ENCODE measurements at regions not wholly inside any gene's neighbourhood (a gene's known extent, or its start where the extent isn't known, plus 50 kb on each side); places are given as distances from the start of the nearest gene placed in this dataset.

DNA sequence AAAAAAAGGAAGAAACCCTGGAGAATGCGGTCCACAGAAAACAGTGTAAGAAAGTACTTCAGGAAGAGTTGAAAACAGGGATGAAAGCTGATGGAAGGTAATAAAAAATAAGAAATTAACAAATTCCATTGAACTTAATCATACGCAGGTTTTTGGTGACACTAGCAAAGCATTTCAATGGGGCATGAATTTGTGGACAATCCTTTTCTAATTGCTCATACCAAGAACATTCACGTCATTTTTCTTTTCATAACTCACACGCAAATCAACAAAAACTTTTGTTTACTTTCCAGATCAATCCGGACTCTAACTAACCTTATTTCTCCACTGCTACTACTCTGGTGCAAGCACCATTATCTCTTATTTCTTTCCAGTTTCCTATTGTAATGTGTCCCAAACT, 1195.0 kb downstream of the SLITRK5 start:
- peak; percentile 41 for DNase-seq (ENCODE audit: low read depth)

DNA sequence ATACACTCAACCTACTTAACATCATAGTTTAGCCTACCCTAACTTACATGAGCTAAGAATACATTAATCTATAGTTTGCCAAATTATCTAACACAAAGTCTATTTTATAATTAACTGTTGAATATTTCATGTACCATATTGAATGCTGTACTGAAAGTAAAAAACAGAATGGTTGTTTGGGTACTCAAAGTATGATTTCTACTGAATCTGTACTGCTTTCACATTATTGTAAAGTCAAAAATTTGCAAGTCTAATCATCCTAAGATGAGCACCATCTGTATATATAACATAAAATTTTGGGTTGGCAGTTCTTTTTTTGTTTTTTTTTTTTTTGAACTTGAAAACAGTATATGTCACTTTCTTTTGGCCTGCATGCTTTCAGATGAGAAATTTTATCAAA, 1212.6 kb downstream of the SLITRK5 start:
- no peak for DNase-seq (ENCODE audit: low read depth)

DNA sequence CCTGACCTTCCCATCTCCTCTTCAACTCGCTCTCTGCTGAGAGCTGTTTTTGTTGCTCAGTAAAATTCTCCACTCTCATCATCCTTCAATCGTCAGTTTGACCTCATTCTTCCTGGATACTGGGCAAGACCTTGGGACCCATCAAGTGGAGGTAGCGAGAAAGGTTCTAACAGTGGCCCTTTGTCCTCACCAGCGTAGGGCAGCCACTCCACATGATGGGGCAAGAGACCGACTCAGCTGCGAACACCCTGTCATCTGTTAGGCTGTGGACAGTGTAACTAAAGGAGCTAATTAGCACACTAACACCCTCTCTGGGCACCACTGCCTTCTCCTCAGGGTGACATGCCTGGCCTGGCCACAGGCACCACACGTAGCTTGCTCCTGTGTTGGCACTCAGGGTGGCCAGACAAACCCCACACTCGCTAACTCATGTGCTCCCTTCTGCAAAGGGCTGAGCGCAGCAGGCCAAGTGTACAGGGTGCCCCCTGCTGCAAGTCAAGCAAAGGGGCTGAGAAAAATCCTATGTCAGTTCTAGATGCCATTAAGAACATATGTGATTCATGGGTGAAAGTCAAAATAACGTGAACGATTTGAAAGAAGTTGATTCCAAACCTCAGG, 1216.0 kb downstream of the SLITRK5 start:
- peak; percentile 23 for DNase-seq (ENCODE audit: low read depth)

DNA sequence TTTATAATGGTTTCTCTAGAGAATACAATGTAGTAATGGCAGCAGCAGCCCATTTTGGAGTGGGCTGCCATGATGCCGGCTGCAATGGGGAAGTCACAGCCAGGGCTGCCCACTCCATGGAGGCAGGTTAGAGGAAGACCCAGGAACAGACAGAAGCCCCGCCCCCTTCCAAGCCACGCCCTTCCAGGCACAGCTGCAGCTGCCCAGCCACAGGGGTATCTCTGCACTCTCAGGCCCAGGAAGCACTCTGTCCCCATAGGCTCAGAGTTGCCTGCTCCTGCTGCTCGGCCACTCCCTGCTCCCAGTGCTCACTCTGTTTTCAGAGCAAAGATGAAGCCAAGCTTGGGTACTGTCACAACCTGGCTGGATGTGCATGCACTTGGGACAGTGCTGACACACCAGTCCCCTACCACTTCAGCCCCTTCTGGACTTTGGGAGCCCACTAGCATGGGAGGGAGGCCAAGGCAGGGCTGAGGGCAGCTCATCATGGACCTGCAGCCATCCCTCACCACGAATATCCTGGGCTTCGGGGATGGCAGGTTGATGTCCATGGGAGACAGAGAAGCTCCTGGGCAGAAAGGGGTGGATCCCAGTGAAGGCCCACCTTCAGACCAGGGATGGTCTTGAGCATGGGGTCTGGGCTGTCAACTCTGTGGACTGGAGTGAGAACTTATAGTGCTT, 1224.2 kb downstream of the SLITRK5 start:
- no peak for DNase-seq (ENCODE audit: low read depth)

DNA sequence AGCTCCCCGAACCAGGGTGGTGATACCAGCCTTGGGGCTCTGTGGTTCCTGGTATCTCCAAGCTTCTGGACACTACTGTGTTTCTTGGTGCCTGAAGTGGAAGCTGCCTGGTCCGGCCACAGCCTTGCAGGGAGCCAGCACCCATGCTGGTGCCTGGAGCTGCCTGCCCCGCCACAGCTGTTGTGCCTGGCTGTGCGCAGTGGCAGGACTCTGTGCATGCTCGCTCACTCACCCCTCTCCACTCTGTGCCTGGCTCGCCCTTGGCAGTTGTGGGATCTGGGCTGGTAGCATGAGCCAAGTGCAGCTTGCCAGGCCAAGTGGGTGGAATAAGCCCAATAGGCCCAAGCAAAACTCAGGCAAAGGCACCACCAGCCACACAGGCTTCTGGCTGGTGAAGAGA, 1225.3 kb downstream of the SLITRK5 start:
- no peak for DNase-seq (ENCODE audit: low read depth)

DNA sequence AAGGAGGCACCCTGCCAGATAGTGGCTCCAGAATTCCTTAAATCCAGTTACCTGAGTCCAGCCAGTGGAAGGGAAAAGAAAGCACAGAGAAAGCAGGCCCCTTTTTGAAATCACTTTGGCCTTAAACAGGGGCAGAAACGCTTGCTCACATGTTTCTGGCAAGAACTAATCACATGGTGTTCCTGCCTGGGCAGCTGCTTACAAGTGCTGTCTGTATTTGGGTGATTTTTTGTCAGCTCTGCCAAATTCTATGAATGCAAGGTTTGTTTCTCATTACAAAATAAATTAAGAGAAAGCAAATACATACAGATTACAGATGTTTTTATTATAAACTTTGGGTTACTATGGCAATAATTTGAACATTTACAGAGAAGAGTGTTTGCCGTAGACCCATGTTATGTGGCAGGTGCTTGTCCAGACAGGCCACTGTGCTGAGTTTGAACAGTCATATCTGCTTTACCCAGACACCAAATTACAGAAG, 1237.8 kb downstream of the SLITRK5 start:
- DNase-seq (ENCODE audit: low read depth), result no peak

DNA sequence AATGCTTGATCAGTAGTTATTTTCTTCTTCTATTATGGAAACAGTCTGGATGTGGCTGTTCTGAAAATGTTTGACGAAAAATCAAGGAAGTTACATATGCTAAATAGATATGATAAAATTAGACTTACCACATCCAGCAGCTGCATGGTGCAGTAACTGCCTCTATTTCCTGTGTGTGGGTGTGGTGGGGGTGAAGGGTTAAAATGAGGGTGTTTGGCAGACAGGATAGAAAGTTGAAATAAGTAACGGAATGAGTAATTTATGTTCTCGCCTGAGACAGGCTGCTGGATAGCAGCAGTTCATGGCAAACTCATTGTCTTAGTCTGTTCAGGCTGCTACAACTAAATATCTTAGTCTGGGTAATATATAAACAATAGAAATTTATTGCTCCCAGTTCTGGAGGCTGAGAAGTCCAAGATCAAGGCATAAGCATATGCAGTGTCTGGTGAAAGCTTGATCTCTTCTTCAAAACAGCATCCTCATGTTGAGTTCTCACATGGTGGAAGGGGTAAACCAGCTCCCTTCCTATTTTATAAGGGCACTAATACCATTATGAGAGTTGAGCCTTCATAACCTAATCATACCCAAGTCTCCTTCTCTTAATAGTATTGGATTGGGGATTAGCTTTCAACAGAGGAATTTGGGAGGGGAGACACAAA, 1248.9 kb downstream of the SLITRK5 start:
- DNase-seq (ENCODE audit: low read depth), result no peak

DNA sequence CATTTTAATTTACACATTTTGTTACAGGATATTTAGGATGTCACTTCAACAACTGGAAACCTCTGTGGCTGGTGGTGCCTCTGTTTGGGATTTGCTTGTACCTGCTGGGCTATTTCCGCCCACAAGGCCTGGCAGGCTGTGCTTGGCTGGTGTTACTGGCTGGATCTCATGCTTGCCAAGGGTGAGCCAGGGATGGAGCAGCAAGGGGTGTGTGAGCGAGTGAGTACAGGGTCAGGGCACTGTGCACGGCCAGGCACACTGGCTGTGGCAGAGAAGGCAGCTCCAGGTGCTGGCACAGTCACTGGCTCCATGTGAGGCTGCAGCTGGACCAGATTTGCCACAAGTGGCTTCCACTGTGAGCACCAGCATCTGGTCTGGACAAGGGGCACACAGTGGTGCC, 1254.8 kb downstream of the SLITRK5 start:
- DNase-seq (ENCODE audit: low read depth), result no peak

DNA sequence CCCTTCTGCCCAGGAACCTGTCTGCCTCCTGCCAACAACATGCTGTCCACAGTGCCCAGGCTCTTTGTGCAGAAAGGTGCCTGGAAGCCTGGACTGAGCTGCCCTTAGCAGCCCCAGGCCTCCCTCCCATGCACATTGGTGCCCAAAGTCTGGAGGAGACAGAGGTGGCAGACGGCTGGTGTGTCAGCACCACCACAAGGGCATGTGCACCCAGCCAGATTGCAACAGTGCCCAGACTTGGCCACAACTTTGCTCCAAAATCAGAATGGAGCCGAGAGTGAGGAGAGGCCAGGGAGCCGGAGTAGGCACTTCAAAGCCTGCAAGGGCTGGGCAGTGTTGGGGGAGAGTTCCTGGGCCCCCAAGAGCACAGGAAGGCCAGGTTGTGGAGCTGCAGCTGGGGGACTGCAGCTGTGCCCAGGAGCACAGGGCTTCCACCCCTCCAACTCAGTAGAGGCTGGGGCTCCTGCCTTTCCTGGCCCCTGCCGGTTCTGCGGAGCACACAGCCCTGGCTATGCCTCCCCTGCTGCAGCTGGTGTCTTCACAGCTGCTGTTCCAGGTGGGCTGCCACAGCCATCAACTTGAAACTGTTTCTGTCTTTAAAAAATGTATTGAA, 1255.8 kb downstream of the SLITRK5 start:
- no peak for DNase-seq (ENCODE audit: low read depth)

DNA sequence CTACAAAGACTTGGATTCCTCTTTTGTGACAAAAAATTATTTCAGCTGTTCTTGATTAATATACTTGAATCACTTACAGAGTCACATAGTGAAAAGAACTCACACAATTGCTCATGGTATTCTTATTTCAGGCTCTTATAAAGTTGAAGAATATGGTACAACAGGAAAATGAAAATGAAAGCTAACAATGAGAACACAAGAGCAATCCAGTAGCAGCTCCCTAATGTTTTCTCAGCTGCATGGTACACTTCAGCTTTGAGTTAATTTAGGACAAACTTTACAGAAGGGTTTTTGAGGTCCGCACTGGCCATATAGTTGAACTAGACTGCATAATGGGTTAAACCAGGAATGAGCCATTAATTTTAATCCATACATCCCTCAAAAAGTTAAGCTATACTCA, 1261.8 kb downstream of the SLITRK5 start:
- DNase-seq (ENCODE audit: low read depth), result peak; percentile 45

DNA sequence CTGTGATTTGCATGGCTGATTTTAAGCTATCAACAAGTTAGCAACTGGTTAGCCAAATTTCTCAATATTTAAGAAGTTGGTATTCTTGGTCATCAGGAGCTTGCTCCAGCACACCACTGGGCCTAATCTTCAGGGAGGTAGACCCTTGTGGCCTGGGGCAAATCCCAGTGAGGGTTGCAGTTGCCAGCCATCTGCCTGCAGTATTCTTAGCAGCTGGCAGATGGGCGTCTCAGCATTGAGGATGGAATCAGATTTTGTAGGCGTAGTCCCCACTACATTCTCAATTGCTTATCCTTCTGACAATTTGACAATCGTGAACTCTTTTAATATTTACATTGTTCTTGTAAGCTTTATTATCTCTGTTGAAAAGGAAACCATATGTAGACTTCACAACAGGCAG, 1266.2 kb downstream of the SLITRK5 start:
- no peak for DNase-seq (ENCODE audit: low read depth)

DNA sequence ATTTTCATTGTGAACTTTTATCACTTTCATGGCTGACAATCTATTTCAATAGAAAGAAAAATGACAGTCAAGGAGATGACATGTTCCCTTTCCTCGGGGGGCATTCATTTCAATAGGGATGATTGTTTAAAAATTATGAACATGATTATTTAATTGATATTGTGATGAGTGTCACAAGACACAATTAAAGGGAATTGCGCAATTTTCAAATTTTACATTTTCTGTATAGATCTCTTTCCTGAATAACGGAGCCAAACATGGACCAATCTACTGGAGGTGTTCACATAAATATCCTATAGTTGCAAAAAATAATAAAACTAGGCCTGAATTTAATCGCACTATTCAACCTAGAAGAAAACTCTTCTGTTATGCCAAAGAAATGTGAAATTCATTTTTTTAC, 1274.6 kb downstream of the SLITRK5 start:
- DNase-seq (ENCODE audit: low read depth), result no peak

DNA sequence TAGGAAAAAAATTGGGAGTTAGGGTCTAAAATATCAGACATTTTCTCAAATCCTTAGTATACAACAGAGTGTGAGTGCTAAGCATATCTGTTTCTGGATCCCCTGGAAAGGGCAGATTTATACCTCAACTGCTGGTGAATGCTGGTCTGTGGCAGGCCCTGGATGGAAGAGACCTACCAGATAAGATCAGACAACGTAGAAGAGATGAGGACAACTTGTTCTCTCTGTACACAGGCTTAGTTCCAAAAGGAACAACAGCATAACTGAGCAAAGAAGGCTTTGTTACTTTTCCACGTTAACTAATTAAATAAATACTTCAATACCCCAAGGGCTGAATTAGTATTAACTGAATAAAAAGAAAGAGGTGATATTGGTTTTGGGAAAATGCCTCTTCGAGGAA, 1277.3 kb downstream of the SLITRK5 start:
- DNase-seq (ENCODE audit: low read depth), result no peak

DNA sequence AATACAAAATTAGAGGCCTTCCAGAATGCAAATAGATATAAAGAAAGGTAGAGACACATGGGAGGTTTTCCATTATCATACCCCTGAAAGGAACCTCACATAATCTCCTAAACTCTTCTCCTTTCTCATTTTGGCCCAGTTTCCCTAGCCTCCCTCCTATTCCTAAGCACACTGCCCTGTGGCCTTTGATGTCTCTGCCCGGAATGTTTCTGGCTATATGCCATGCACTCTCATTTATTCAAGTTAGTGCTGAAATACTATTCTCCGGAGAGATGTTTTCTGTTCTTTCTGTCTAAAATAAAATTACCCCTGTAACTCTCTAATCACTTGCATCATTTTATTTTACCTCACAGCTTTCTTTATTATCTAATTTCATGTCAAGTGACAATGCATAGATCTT, 1287.7 kb downstream of the SLITRK5 start:
- no peak for DNase-seq (ENCODE audit: low read depth)

DNA sequence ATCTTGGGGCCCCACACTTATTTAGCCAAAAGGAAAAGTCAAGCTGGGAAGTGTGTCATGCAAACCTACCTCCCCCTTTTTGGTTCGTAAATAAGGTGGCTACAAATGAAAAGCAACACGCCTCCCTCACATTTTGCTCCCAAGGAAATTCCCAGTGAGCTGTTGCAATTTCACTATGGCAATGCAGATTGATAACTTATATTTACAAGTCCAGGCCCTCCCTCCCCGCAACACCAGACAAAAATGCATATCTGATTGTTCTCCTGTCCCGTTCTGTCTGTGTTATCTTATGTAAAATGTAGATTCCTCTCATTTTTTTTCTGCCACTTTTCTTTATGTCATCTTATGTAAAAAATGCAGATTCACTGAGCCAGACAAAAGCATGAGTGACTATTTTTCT, 1305.3 kb downstream of the SLITRK5 start:
- DNase-seq (ENCODE audit: low read depth), result no peak

DNA sequence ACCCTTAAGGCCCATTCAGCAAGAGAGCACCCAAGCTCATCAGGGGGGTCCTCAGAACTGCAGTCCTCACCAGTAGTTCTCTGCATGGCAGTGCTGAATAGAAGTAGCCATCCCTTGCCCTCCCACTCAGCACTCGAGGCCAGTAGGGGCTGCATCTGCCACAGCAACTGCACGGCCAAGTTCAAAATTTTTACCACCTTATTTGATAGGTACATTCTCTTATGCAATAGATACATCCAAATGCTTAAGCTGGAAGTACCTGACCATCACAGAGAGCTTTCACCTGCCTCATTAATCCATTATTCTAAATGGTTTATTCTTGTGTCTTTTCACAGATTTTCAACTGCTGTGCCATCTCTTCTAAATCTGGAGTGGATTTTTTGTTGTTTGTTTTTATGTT, 1307.4 kb downstream of the SLITRK5 start:
- no peak for DNase-seq (ENCODE audit: low read depth)

DNA sequence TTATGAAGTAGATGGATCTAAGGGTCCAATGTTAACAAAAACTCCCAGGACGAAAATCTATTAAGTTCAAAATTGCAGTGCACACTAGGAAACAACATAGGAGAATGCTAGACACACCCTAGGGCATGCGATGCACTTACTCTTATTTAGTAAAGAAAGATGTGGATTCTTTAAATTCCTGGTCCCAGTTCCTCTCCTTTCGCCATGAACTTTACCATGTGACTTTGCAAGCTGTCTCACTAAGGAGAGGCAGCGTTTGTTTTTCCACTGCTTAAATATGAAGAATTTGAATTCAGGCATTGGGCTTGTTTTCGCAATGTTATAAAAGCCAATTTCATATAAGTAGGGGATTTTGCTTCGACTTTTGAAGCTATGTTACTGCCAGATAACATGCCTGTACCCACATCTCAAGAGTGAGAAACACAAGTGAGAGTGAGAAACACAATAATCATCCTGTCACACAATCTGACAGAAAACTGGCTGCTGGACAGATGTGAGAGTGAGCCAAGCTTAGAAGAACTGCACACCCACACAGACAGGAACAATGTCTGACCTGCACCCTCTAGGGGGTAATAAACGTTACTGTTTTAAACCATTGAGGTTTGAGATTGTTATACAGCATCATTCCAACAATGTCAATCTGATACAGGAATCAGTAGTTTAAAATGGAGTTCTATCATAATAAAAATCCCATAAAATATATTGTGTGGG, 1308.4 kb downstream of the SLITRK5 start:
- DNase-seq (ENCODE audit: low read depth), result peak; percentile 41

DNA sequence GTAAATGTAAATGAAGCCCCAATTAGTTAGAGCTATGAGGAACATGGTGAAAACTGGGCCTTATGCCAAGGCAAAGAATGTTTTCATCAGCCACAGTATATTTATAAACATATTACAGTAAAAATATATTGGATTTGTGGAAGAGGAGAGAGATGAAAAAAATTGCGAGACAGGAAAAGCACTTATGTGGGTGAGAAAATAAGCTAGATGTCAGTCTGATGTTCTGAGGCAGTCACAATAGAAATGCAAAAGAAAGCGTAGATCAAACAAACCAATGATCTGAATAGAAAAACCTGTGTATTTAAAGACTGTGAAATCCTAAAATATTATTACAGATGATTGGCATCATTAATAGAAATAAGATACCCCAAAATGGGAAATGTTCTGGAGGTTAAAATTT, 1332.5 kb downstream of the SLITRK5 start:
- DNase-seq (ENCODE audit: low read depth), result no peak

DNA sequence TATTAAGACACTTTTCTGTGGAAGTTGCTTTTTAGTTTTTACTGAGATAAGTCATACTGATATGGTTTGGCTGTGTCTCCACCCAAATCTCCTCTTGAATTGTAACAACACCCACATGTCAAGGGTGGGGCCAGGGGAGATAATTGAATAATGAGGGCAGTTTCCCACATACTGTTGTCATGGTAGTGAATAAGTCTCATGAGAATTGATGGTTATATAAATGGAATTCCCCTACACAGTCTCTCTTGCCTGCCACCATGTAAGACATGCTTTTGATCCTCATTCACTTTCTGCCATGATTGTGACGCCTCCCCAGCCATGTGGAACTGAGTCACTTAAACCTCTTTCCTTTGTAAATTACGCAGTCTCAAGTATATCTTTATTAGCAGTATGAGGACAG, 1340.4 kb downstream of the SLITRK5 start:
- DNase-seq (ENCODE audit: low read depth), result no peak

DNA sequence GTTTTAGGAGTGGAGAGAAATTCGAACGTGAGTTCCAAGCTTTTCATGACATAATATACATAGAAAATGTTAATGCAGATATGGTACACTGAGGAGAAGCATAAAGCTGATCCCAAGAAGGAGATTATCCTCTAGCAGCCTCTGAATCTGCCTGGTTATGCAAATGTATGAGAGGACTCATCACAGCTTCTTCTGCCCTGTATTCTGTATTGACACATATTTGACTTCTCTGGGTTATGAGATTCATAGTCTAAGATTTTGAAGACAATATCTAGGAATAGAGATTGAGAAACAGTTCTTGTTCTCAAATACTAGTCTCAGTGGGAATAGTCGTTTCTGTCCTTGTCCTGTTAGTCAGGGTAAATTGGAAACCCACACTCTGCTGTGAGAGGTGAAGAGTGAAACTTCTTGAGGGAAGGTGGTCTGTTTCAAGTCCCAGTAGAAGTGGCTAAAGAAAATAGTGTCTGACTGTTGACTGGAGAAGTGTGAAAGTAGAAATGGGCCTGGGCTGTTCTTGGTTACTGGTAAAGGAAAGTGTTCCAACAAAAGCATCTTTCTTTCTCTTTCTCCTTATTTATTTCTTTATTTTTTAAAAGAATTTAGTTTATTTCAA, 1356.6 kb downstream of the SLITRK5 start:
- no peak for DNase-seq (ENCODE audit: low read depth)

DNA sequence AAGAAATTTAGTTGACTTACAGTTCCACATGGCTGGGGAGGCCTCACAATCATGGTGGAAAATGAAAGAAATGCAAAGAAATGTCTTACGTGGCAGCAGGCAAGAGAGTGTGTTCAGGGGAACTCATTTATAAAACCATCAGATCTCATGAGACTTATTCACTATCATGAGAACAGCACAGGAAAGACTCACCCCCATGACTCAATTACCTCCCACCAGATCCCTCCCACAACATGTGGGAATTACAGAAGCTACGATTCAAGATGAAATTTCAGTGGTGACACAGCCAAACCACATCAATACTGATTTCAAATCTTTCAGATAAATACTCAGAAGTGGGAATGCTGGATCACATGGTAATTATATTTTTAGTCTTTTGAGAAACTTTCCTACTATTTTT, 1357.9 kb downstream of the SLITRK5 start:
- DNase-seq (ENCODE audit: low read depth), result peak; percentile 15

DNA sequence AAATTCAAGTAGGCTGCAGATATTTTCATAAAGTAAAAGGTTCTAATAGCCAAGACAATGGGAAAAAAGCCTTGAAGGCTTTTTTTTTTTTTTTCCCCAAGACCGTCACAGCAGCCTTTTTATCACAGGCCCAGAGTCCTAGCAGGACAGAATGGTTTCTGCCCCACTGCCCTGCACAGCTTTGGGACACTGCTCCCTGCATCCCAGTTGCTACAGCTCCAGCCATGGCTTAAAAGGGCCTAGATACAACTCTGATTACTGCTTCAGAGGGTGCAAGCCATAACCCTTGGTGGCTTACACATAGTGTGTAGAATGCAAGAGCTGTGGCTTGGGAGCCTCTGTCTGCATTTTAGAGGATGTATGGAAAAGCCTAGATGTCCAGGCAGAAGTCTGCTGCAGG, 1362.8 kb downstream of the SLITRK5 start:
- DNase-seq (ENCODE audit: low read depth), result no peak

Measured in ELR (cell line).